PC-3 (cell line): ENCODE measurements at regions not wholly inside any gene's neighbourhood (a gene's known extent, or its start where the extent isn't known, plus 50 kb on each side); places are given as distances from the start of the nearest gene placed in this dataset.

Source experiments
- ATAC-seq: fragments of 200-7000 bp; cut with Tn5 transposase; 2 replicates; pipeline ENCODE4 v1.9.1; 2020; ENCODE audit warnings: mild to moderate bottlenecking, moderate library complexity
- BruUV-seq: library from RNA; stranded (reverse); fragments of 400-500 nt; replicated peaks from 2 replicates; lab custom pipeline; 2021; lab: Mats Ljungman, UMichigan
- CTCF ChIA-PET: fragments of 300-600 bp; sonication (Branson Sonifier 250); formaldehyde crosslinking; loops from one replicate; lab custom pipeline; 2022; ENCODE audit warnings: antibody characterized with exemption; lab: Charles Lee
- POLR2A ChIA-PET: fragments of 300-600 bp; sonication (Branson Sonifier 250); formaldehyde crosslinking; loops from one replicate; lab custom pipeline; 2022; ENCODE audit warnings: antibody characterized with exemption; ENCODE audit not compliant: unreplicated experiment; lab: Charles Lee
- DNase-seq: peaks from one replicate; pipeline ENCODE4 v3.0.0-alpha.2; 2015
- H2AFZ ChIP-seq: fragments of 300-600 bp; sonication (generic); 2 replicates; pipeline ENCODE4 v1.6.0; 2016; ENCODE audit warnings: antibody characterized with exemption, low read length
- H3F3A ChIP-seq: fragments of 300-600 bp; sonication (generic); one replicate; pipeline ENCODE4 v1.6.0; 2017; ENCODE audit warnings: antibody characterized with exemption, low read length, control low read depth, mild to moderate bottlenecking; ENCODE audit not compliant: unreplicated experiment
- H3K27ac ChIP-seq: fragments of 300-600 bp; sonication (generic); 2 replicates; pipeline ENCODE4 v1.5.1; 2016; ENCODE audit warnings: mild to moderate bottlenecking, low read length
- H3K27me3 ChIP-seq: fragments of 300-600 bp; sonication (generic); 2 replicates; pipeline ENCODE4 v1.6.1; 2016; ENCODE audit warnings: low read length, mixed read lengths
- H3K36me3 ChIP-seq: fragments of 300-600 bp; sonication (generic); 2 replicates; pipeline ENCODE4 v1.6.1; 2016; ENCODE audit warnings: low read depth, mixed run types, low read length, mixed read lengths
- H3K4me1 ChIP-seq: fragments of 300-600 bp; sonication (generic); 2 replicates; pipeline ENCODE4 v1.5.1; 2016; ENCODE audit warnings: low read length; ENCODE audit not compliant: insufficient read depth
- H3K4me2 ChIP-seq: fragments of 300-600 bp; sonication (generic); 2 replicates; pipeline ENCODE4 v1.6.0; 2016; ENCODE audit warnings: low read length
- H3K4me3 ChIP-seq: fragments of 300-600 bp; sonication (generic); 2 replicates; pipeline ENCODE4 v1.5.1; 2016; ENCODE audit warnings: mild to moderate bottlenecking, low read length, mixed read lengths
- H3K79me2 ChIP-seq: fragments of 300-600 bp; sonication (generic); 2 replicates; pipeline ENCODE4 v1.6.1; 2017; ENCODE audit warnings: low read length, mixed read lengths
- H3K9ac ChIP-seq: fragments of 300-600 bp; sonication (generic); 2 replicates; pipeline ENCODE4 v1.6.0; 2016; ENCODE audit warnings: mild to moderate bottlenecking, low read length
- H3K9me2 ChIP-seq: fragments of 300-600 bp; sonication (generic); replicated peaks from 2 replicates; pipeline ENCODE4 v1.6.1; 2016; ENCODE audit warnings: mixed run types, low read length, mixed read lengths
- H3K9me3 ChIP-seq: fragments of 300-600 bp; sonication (generic); 2 replicates; pipeline ENCODE4 v1.6.1; 2016; ENCODE audit warnings: low read length, mixed read lengths
- H4K20me1 ChIP-seq: fragments of 300-600 bp; sonication (generic); 2 replicates; pipeline ENCODE4 v1.6.1; 2016; ENCODE audit warnings: low read length, mixed read lengths
- CTCF ChIP-seq: fragments of 300-600 bp; sonication (generic); conservative IDR thresholded peaks from 2 replicates; pipeline ENCODE4 v1.5.1; 2017; ENCODE audit warnings: antibody characterized with exemption, low read depth, mild to moderate bottlenecking, low read length
- EZH2 ChIP-seq: fragments of 300-600 bp; sonication (generic); IDR thresholded peaks from one replicate; pipeline ENCODE4 v1.6.1; 2017; ENCODE audit warnings: antibody characterized with exemption, mild to moderate bottlenecking, low read length; ENCODE audit not compliant: unreplicated experiment
- EZH2phosphoT487 ChIP-seq: fragments of 300-600 bp; sonication (generic); IDR thresholded peaks from 2 replicates; pipeline ENCODE4 v1.6.1; 2018; ENCODE audit warnings: mild to moderate bottlenecking, antibody characterized with exemption, low read length, borderline replicate concordance
- intact Hi-C: fragments of 100-400 bp; cut with micrococcal nuclease; formaldehyde crosslinking; loops from 2 replicates; pipeline ENCODE4 v1.9.0; 2023

GRCh38 chr3:72322264-72322976 lies 525.8 kb downstream of the SHQ1 start:
- Histone ChIP-seq H3K9ac (no peak overlapping the region), H3K4me2 (no peak overlapping the region), H3K27ac (no peak overlapping the region), H3K9me2 (no peaks in the 10 kb centered on the region), H3F3A (no peaks in the 10 kb centered on the region), H3K79me2 (no peaks in the 10 kb centered on the region), H3K27me3 (no peaks in the 10 kb centered on the region), H3K36me3 (no peaks in the 10 kb centered on the region), H3K4me3 (no peak overlapping the region), H3K9me3 (no peaks in the 10 kb centered on the region), H2AFZ (no peak overlapping the region), H4K20me1 (no peaks in the 10 kb centered on the region), H3K4me1 (0 out of 2 replicates have a peak, but pooled peaks cover 7% of the 10 kb centered on the region)
- BruUV-seq: no TSS peak
- intact Hi-C loops: no loop called here
- ATAC-seq (no peak), DNase-seq (no peak)
- POLR2A ChIA-PET: no interaction called here
- TF ChIP-seq EZH2phosphoT487 (no peak), EZH2 (no peak), CTCF (no peak)
- CTCF ChIA-PET: no interaction called here

- no TSS peak for BruUV-seq
- H3F3A ChIP-seq: no peaks in the 10 kb centered on the region
Observed at GRCh38 chr3:72320955-72321303, 527.3 kb downstream of the SHQ1 start.

More at GRCh38 chr3:72320955-72321303, 527.3 kb downstream of the SHQ1 start:
- no peak for DNase-seq
- Histone ChIP-seq H3K9me3 (no peaks in the 10 kb centered on the region), H4K20me1 (no peaks in the 10 kb centered on the region), H3K4me2 (no peak overlapping the region), H3K79me2 (no peaks in the 10 kb centered on the region), H3K4me3 (no peak overlapping the region), H3K27me3 (no peaks in the 10 kb centered on the region), H3K27ac (no peak overlapping the region), H3K4me1 (0 out of 2 replicates have a peak, but pooled peaks cover 7% of the 10 kb centered on the region), H3K36me3 (no peaks in the 10 kb centered on the region), H3K9me2 (no peaks in the 10 kb centered on the region), H3K9ac (no peak overlapping the region), H2AFZ (no peak overlapping the region)
- ChIA-PET POLR2A (no interaction called here), CTCF (no interaction called here)
- ATAC-seq: no peak
- intact Hi-C loops: no loop called here
- TF ChIP-seq EZH2 (no peak), CTCF (no peak), EZH2phosphoT487 (no peak)
